ENCODE measurements at regions not wholly inside any gene's neighbourhood (a gene's known extent, or its start where the extent isn't known, plus 50 kb on each side); places are given as distances from the start of the nearest gene placed in this dataset.
"Not testable (repeated sequence)": the region's sequence is repeated elsewhere in the genome, so short reads cannot be mapped to it uniquely, and the experiment has no call there.

DNA sequence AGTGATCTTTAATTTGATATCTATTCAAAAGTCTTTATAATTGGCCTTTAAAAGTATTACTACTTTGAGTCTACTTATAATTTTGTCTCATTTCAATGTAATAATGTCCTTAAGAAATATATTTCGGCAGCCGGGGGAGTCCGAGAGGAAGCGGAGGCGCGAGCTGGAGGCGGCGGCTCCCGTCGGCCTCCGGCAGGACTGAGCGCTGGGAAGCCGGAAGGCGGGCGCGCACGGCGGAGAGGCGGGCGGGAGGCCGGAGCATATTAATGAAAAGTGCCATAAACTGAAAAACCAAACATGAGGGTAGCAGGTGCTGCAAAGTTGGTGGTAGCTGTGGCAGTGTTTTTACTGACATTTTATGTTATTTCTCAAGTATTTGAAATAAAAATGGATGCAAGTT lies 75.7 kb downstream of the DDX53 start:
- TF ChIP-seq, protein P1, sequence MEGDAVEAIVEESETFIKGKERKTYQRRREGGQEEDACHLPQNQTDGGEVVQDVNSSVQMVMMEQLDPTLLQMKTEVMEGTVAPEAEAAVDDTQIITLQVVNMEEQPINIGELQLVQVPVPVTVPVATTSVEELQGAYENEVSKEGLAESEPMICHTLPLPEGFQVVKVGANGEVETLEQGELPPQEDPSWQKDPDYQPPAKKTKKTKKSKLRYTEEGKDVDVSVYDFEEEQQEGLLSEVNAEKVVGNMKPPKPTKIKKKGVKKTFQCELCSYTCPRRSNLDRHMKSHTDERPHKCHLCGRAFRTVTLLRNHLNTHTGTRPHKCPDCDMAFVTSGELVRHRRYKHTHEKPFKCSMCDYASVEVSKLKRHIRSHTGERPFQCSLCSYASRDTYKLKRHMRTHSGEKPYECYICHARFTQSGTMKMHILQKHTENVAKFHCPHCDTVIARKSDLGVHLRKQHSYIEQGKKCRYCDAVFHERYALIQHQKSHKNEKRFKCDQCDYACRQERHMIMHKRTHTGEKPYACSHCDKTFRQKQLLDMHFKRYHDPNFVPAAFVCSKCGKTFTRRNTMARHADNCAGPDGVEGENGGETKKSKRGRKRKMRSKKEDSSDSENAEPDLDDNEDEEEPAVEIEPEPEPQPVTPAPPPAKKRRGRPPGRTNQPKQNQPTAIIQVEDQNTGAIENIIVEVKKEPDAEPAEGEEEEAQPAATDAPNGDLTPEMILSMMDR (IDR thresholded peaks at IDR 0.05; ENCODE audit: low read depth, low read length): not testable (repeated sequence)
- TF ChIP-seq POLR2A (IDR thresholded peaks at IDR 0.05; ENCODE audit: extremely low read depth, insufficient read length); MYC (IDR thresholded peaks at IDR 0.05; ENCODE audit: low read depth, low read length); MAX (IDR thresholded peaks at IDR 0.05; ENCODE audit: low read depth, low read length): not testable (repeated sequence)
